BLaER1 (cell line): ENCODE measurements at regions not wholly inside any gene's neighbourhood (a gene's known extent, or its start where the extent isn't known, plus 50 kb on each side); places are given as distances from the start of the nearest gene placed in this dataset.
"Not testable (repeated sequence)": the region's sequence is repeated elsewhere in the genome, so short reads cannot be mapped to it uniquely, and the experiment has no call there.

Source experiments
- H3K27ac ChIP-seq: shearing (Covaris generic); formaldehyde crosslinking; 2 replicates; pipeline ENCODE4 v1.8.1; 2022
- H3K27me3 ChIP-seq: shearing (Covaris generic); formaldehyde crosslinking; 2 replicates; pipeline ENCODE4 v1.8.1; 2022
- H3K36me3 ChIP-seq: shearing (Covaris generic); formaldehyde crosslinking; 2 replicates; pipeline ENCODE4 v1.8.1; 2022
- H3K4me1 ChIP-seq: shearing (Covaris generic); formaldehyde crosslinking; 2 replicates; pipeline ENCODE4 v1.8.1; 2022
- H3K4me2 ChIP-seq: shearing (Covaris generic); formaldehyde crosslinking; 2 replicates; pipeline ENCODE4 v1.8.1; 2022
- H3K4me3 ChIP-seq: shearing (Covaris generic); formaldehyde crosslinking; 2 replicates; pipeline ENCODE4 v1.8.1; 2022
- H3K9ac ChIP-seq: shearing (Covaris generic); formaldehyde crosslinking; 2 replicates; pipeline ENCODE4 v1.8.1; 2022
- H3K9me3 ChIP-seq: shearing (Covaris generic); formaldehyde crosslinking; 2 replicates; pipeline ENCODE4 v1.8.1; 2022
- H4K20me1 ChIP-seq: shearing (Covaris generic); formaldehyde crosslinking; 2 replicates; pipeline ENCODE4 v1.8.1; 2022
- Cebpa-rat ChIP-seq: shearing (Covaris generic); IDR thresholded peaks from 2 replicates; pipeline ENCODE4 v1.8.1; 2022

DNA sequence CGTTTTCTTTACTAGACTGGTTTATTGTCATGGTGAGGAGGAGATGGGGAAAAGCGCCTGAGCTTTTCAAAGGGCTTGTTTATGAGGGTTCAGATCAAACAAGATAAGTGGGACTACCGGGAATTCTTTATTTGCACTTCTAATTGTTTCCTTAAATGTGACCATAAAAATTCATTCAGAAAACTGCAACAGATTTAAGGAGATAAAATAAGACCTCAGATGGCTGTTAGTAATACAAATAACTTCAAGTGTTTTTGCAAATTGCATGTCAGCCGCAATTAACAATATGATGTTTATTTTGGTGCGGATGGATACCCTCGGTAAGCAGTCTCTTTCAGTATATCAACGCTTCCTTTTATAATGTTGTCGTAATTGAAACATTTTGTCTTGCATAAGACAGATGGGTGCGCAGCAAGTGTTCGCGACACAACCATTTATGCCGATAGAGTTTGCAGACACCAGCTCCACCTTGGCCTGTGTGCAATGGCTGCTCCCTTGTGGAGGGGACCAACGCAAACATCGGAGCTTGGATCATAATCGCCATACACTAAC is 151.0 kb downstream of the C4orf33 start:
- Histone ChIP-seq H3K9ac (no peak overlapping the region), H3K9me3 (no peaks in the 10 kb centered on the region), H3K36me3 (no peaks in the 10 kb centered on the region), H3K27ac (no peak overlapping the region), H3K4me1 (no peaks in the 10 kb centered on the region), H3K4me3 (no peak overlapping the region), H4K20me1 (no peaks in the 10 kb centered on the region), H3K4me2 (no peak overlapping the region), H3K27me3 (no peaks in the 10 kb centered on the region)
- no peak for TF ChIP-seq Cebpa-rat

DNA sequence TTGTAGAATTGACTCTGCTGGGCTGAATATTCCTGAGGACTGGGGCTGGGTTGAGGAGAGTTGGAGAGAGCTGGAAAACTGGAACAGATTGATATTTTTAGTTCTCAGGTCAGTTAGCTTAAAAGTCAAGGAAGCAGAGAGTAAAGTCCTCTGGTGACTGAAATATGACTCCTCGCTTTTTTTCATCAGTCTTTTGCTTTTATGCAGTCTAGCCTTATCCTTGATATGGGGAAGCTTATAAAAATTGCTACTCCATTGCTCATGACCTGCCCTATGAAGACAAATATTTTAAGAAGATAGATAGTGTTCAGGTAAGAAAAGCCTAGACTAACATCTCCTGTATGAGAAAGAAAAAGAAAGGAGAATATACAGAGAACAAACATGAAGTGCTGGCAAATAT is 152.7 kb downstream of the C4orf33 start:
- no peak overlapping the region for H3K4me2 ChIP-seq
- no peak for TF ChIP-seq Cebpa-rat
- no peaks in the 10 kb centered on the region for H3K4me1 ChIP-seq

DNA sequence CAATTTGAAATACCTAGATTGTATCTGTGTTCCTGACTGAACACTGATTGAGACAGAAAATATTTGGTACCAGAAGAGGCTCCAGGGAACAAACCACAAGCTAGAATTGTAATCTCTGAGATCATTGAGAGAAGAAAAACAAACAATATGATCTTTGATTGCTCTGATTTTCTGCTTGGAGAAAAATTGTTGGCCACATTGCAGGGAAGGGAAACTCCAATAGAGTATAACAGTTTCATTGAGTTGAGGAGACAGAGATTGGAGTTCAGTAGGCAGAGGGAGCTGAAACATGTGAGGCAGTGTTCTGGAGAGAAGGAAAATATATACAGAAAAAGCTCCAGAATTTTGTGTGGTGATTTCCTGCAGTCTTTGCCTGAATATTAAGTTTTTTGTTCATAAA is 158.2 kb downstream of the C4orf33 start:
- H3K36me3 ChIP-seq = no peaks in the 10 kb centered on the region
- TF ChIP-seq Cebpa-rat = no peak
- H3K9me3 ChIP-seq = no peaks in the 10 kb centered on the region
- H3K27ac ChIP-seq = no peak overlapping the region
- no peak overlapping the region for H3K9ac ChIP-seq
- no peak overlapping the region for H3K4me2 ChIP-seq
- no peaks in the 10 kb centered on the region for H3K4me1 ChIP-seq
- H3K4me3 ChIP-seq = no peak overlapping the region
- no peaks in the 10 kb centered on the region for H3K27me3 ChIP-seq
- H4K20me1 ChIP-seq = no peaks in the 10 kb centered on the region

More for the DNA sequence above, 152.7 kb downstream of the C4orf33 start:
- no peak overlapping the region for H3K9ac ChIP-seq
- no peaks in the 10 kb centered on the region for H3K27me3 ChIP-seq
- H3K27ac ChIP-seq = no peak overlapping the region
- no peaks in the 10 kb centered on the region for H3K9me3 ChIP-seq
- no peaks in the 10 kb centered on the region for H3K36me3 ChIP-seq
- H4K20me1 ChIP-seq = no peaks in the 10 kb centered on the region
- H3K4me3 ChIP-seq = no peak overlapping the region

DNA sequence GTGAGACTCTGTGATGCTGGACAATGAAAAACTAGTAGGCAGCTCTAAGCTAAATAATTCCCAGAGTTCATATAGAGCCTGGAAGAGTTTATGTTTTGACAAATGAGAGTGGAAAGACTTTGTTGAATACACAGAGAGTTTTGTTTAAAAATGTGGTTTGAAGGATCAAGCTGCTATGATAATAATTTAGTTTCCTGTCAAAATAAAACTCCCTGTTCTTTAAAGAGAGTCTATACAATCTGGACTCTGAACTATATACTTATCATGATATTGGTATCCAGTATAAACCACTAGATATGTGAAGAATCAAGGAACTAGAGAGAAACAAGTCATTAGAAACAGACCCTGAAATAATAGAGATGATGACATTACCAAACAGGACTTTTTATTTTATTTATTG is 158.6 kb downstream of the C4orf33 start:
- H3K4me2 ChIP-seq = no peak overlapping the region
- H3K36me3 ChIP-seq = no peaks in the 10 kb centered on the region
- no peaks in the 10 kb centered on the region for H3K9me3 ChIP-seq
- no peaks in the 10 kb centered on the region for H3K27me3 ChIP-seq
- no peaks in the 10 kb centered on the region for H4K20me1 ChIP-seq
- no peak overlapping the region for H3K27ac ChIP-seq
- H3K9ac ChIP-seq = no peak overlapping the region
- no peaks in the 10 kb centered on the region for H3K4me1 ChIP-seq
- no peak for TF ChIP-seq Cebpa-rat
- no peak overlapping the region for H3K4me3 ChIP-seq

DNA sequence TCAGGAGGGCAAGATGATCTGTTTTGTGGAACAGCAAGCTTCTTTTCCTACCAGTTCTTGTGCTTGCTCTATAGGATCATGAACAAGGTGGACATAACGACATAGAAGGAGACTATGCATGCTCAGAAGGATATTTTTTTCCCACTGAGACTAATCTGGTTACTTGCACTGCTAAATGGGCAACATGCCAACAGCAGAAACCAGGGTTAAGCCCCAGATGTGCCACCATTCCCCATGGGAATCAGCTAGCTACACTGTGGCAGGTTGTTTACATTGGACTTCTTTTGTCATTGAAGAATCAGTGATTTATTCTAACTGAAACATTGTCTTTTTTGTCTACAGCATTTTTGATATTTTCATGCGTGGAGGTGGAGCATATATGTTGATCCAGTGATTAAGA is 165.6 kb downstream of the C4orf33 start:
- no peak overlapping the region for H3K9ac ChIP-seq
- peak overlapping the region; percentile 65 for H3K4me2 ChIP-seq
- no peaks in the 10 kb centered on the region for H4K20me1 ChIP-seq
- no peak overlapping the region for H3K27ac ChIP-seq
- H3K4me1 ChIP-seq = peaks cover 29% of the 10 kb centered on the region
- H3K36me3 ChIP-seq = no peaks in the 10 kb centered on the region
- no peak for TF ChIP-seq Cebpa-rat
- no peaks in the 10 kb centered on the region for H3K27me3 ChIP-seq
- H3K9me3 ChIP-seq = no peaks in the 10 kb centered on the region
- H3K4me3 ChIP-seq = no peak overlapping the region

DNA sequence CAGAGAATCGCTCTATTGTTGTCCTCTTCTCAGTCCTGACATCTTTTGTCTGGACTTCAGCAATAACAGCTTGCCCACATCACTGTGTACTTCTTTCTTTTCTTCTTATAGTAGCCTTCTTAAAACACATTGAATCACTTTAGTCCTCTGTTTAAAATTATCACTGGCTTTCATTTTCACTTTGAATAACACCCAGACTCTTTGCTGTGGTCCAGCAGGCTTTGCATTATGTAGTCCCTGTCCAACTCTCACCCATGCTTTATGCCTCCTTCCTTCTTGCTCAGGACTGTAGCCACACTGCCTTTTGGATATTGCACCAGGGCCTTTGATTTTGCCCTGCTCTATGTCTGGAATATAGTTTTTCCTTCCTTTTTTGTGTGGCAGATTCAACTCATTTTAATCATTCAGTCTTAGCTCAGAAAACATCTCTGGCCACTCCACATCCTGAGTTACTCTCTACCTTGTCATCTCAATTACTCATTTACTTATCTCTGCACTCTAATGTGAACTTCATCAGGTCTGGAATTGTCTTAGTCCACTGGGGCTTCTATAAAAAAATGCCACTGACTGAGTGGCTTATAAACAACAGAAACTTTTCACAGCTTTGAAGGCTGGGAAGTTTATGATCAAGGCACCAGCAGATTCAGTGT is 168.2 kb downstream of the C4orf33 start:
- peak overlapping the region; percentile 23 for H3K4me2 ChIP-seq
- no peak overlapping the region for H3K4me3 ChIP-seq

DNA sequence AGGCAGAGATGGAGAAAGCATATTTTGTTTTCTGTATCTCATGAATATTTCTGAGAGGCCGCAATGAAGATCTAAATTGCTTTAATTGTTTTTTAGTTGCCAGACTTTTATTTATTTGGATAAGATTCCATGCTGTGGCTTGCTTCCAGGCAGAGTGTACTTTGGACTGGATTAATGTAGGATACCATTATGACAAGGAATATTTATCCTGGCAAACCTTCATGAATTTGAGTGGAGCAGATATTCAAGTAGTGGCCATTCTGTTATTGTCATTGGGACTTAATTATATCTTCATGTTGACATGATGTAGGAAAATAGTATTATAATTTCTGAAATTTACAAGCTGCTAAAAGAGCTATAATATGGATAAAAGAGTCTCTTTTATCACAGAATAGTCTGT is 182.9 kb downstream of the C4orf33 start:
- Histone ChIP-seq H4K20me1 (no peaks in the 10 kb centered on the region), H3K4me1 (no peaks in the 10 kb centered on the region), H3K36me3 (no peaks in the 10 kb centered on the region), H3K27me3 (no peaks in the 10 kb centered on the region), H3K4me3 (no peak overlapping the region), H3K9me3 (no peaks in the 10 kb centered on the region), H3K4me2 (no peak overlapping the region), H3K27ac (no peak overlapping the region), H3K9ac (no peak overlapping the region)
- TF ChIP-seq Cebpa-rat = no peak

More for the DNA sequence above, 168.2 kb downstream of the C4orf33 start:
- Histone ChIP-seq H3K36me3 (no peaks in the 10 kb centered on the region), H3K27ac (no peak overlapping the region), H3K9me3 (no peaks in the 10 kb centered on the region), H3K4me1 (peaks cover 29% of the 10 kb centered on the region), H4K20me1 (no peaks in the 10 kb centered on the region), H3K27me3 (no peaks in the 10 kb centered on the region), H3K9ac (no peak overlapping the region)
- TF ChIP-seq Cebpa-rat = no peak

DNA sequence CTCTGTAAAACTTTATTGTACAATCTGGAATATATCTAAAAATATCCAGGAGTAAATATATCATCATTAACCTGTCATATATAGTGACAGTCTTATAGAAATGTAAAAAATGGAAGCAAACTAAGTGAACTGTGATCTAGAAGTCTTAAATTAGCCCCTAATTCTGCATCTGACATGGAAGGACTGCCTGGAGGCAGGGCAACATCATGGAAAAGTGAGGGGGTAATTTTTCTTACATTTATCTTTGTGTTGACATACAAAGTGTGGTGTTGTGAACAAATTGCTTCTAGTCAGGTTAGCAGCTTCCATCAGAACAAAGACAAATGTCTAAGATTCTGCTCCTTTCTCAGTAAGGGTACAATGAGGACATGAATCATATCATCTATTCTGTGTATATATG is 186.3 kb downstream of the C4orf33 start:
- no peak overlapping the region for H3K4me3 ChIP-seq
- no peaks in the 10 kb centered on the region for H3K4me1 ChIP-seq
- H3K9me3 ChIP-seq = no peaks in the 10 kb centered on the region
- no peaks in the 10 kb centered on the region for H4K20me1 ChIP-seq
- H3K4me2 ChIP-seq = no peak overlapping the region
- H3K27ac ChIP-seq = no peak overlapping the region
- no peak for TF ChIP-seq Cebpa-rat
- H3K27me3 ChIP-seq = no peaks in the 10 kb centered on the region
- H3K9ac ChIP-seq = no peak overlapping the region
- H3K36me3 ChIP-seq = no peaks in the 10 kb centered on the region

DNA sequence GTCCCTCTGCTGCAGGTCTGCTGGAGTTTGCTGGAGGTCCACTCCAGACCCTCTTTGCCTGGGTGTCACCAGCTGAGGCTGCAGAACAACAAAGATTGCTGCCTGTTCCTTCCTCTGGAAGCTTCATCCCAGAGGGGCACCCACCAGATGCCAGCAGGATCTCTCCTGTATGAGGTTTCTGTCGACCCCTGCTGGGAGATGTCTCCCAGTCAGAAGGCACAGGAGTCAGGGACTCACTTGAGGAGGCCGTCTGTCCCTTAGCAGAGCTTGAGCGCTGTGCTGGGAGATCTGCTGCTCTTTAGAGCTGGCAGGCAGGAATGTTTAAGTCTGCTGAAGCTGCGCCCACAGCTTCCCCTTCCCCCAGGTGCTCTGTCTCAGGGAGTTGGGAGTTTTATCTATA is 196.2 kb downstream of the C4orf33 start:
- not testable (repeated sequence) for H3K27ac ChIP-seq, H3K4me1 ChIP-seq, H3K9me3 ChIP-seq, H4K20me1 ChIP-seq, H3K4me3 ChIP-seq, H3K9ac ChIP-seq, H3K4me2 ChIP-seq, H3K27me3 ChIP-seq, H3K36me3 ChIP-seq

DNA sequence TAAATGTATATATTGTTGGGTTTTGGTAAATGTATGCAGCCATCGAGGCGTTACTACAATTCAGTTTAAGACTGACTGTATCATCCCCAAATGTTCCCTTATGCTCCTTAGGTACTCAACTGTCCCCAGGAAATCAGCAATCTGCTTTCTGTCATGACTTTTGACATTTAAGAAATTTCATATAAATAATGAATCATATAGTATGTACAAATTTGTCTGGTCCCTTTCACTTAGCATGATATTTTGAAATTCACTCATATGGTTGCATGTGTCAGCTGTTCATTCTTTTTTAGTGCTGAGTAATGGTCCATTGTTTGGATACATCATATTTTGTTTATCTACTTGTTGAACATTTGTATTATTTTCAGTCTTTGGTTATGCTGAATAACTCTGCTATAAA is 218.8 kb downstream of the C4orf33 start:
- H3K9me3 ChIP-seq = no peaks in the 10 kb centered on the region
- no peak for TF ChIP-seq Cebpa-rat

DNA sequence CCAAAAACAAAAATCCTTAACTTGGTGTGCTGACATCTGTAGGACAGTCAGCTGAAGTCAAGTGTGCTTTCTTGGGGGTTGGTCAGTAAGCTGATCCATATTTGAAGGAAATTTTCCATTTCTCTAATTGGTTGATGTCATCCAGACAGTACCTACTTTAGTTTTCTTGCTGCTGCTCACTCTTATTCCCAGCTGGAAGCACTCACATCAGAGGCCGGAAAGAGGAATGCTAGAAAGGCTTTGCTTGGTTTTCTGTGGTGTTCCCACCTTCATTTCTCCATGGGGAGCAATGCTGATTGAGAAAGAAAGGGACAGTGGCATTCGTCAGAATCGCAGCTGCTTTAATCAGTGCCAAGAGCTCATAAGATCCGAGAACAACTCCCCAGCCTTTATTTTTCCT is 227.0 kb downstream of the C4orf33 start:
- Histone ChIP-seq H4K20me1 (no peaks in the 10 kb centered on the region), H3K4me3 (no peak overlapping the region), H3K36me3 (no peaks in the 10 kb centered on the region), H3K27ac (no peak overlapping the region), H3K4me2 (no peak overlapping the region), H3K9me3 (no peaks in the 10 kb centered on the region), H3K27me3 (no peaks in the 10 kb centered on the region), H3K9ac (no peak overlapping the region), H3K4me1 (no peaks in the 10 kb centered on the region)
- no peak for TF ChIP-seq Cebpa-rat

More for the DNA sequence above, 218.8 kb downstream of the C4orf33 start:
- H4K20me1 ChIP-seq = no peaks in the 10 kb centered on the region
- no peak overlapping the region for H3K4me2 ChIP-seq
- H3K27me3 ChIP-seq = no peaks in the 10 kb centered on the region
- H3K4me1 ChIP-seq = no peaks in the 10 kb centered on the region
- no peak overlapping the region for H3K9ac ChIP-seq
- no peaks in the 10 kb centered on the region for H3K36me3 ChIP-seq
- no peak overlapping the region for H3K27ac ChIP-seq
- no peak overlapping the region for H3K4me3 ChIP-seq
